ENCODE measurements at regions not wholly inside any gene's neighbourhood (a gene's known extent, or its start where the extent isn't known, plus 50 kb on each side); places are given as distances from the start of the nearest gene placed in this dataset.
A peak's percentile ranks its signal among the peaks of the same experiment; 100 is the strongest.

- no peak overlapping the region for H3K27ac ChIP-seq (ENCODE audit: low read depth in 1 of 2, low read length in 2 of 2)
- intact Hi-C loops (cut with DNase I, micrococcal nuclease), result loop anchor here in 1 of 2 experiments (5.0 kb wide), 2 partner anchors 48 to 338 kb away; no protein-coding TSS in a partner anchor
- H3K4me3 Mint-ChIP-seq, result no peak overlapping the region
Measured at GRCh38 chr13:73948848-73949529, 185.2 kb downstream of the KLF12 start.

GRCh38 chr13:73945871-73946270, 188.3 kb downstream of the KLF12 start:
- no peak for ATAC-seq (ENCODE audit: poor library complexity)
- peaks cover 88% of the 10 kb centered on the region for H3K4me1 Mint-ChIP-seq (ENCODE audit: low read depth)
- peak overlapping the region; percentile 87 for H3K27ac Mint-ChIP-seq
- Histone ChIP-seq H3K36me3 (ENCODE audit: insufficient read depth, low read length) (peaks cover 25% of the 10 kb centered on the region), H3K27ac (ENCODE audit: low read depth in 1 of 2, low read length in 2 of 2) (peak overlapping the region in 1 of 2 donors; percentile 5), H3K4me1 (ENCODE audit: insufficient read depth, low read length) (peaks cover 24% of the 10 kb centered on the region), H3K4me3 (ENCODE audit: low read length) (no peak overlapping the region), H3K9me3 (ENCODE audit: control insufficient read depth in 1 of 2, insufficient read depth in 1 of 2, low read length in 2 of 2) (no peaks in the 10 kb centered on the region), H3K27me3 (ENCODE audit: control insufficient read depth in 1 of 2, insufficient read depth in 2 of 2, low read length in 2 of 2) (no peaks in the 10 kb centered on the region)
- CTCF ChIA-PET, result interaction anchor here (1.1 kb wide), 1 partner anchor 145 kb away, joined by 3 read pairs; no protein-coding TSS in a partner anchor
- TF ChIP-seq CTCF (IDR thresholded peaks at IDR 0.05), result no peak
- POLR2A ChIA-PET, result no interaction called here
- H3K36me3 Mint-ChIP-seq (ENCODE audit: low read depth), result peaks cover 33% of the 10 kb centered on the region
- no peaks in the 10 kb centered on the region for H3K9me3 Mint-ChIP-seq
- no peak for DNase-seq
- H3K4me3 Mint-ChIP-seq, result no peak overlapping the region
- no peaks in the 10 kb centered on the region for H3K27me3 Mint-ChIP-seq
- intact Hi-C loops (cut with DNase I, micrococcal nuclease), result loop anchor here in 1 of 2 experiments (5.0 kb wide), 2 partner anchors 51 to 341 kb away; no protein-coding TSS in a partner anchor

More at GRCh38 chr13:73948848-73949529, 185.2 kb downstream of the KLF12 start:
- Histone ChIP-seq H3K4me3 (ENCODE audit: low read length) (no peak overlapping the region), H3K4me1 (ENCODE audit: insufficient read depth, low read length) (peaks cover 25% of the 10 kb centered on the region), H3K27me3 (ENCODE audit: control insufficient read depth in 1 of 2, insufficient read depth in 2 of 2, low read length in 2 of 2) (no peaks in the 10 kb centered on the region), H3K9me3 (ENCODE audit: control insufficient read depth in 1 of 2, insufficient read depth in 1 of 2, low read length in 2 of 2) (no peaks in the 10 kb centered on the region), H3K36me3 (ENCODE audit: insufficient read depth, low read length) (peaks cover under 1% of the 10 kb centered on the region)
- Mint-ChIP-seq H3K36me3 (ENCODE audit: low read depth) (peaks cover 11% of the 10 kb centered on the region), H3K9me3 (no peaks in the 10 kb centered on the region), H3K4me1 (ENCODE audit: low read depth) (peaks cover 90% of the 10 kb centered on the region), H3K27me3 (no peaks in the 10 kb centered on the region), H3K27ac (peak overlapping the region; percentile 8)
- no peak for ATAC-seq (ENCODE audit: poor library complexity)
- TF ChIP-seq CTCF (IDR thresholded peaks at IDR 0.05), result no peak
- ChIA-PET CTCF (no interaction called here), POLR2A (no interaction called here)
- no peak for DNase-seq

DNA sequence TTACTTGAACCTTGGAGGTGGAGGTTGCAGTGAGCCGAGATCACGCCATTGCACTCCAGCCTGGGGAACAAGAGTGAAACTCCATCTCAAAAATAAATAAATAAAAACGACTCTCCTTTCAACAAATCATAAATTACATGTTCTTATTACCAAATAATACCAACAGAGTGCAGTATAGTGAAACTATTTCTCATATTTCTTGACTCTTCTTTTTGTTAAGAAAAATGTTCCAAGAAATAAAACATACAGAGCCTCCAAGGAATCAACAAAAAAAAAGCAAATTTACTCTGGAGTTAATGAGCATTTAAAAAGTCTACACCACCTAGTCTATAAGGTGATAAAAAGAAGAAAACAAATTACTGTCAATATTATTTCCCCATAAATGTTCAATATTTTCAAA, 188.8 kb downstream of the KLF12 start:
- Mint-ChIP-seq H3K27ac (peak overlapping the region; percentile 87), H3K27me3 (no peaks in the 10 kb centered on the region), H3K9me3 (no peaks in the 10 kb centered on the region), H3K4me1 (ENCODE audit: low read depth) (peaks cover 88% of the 10 kb centered on the region), H3K4me3 (peak overlapping the region; percentile 12), H3K36me3 (ENCODE audit: low read depth) (peaks cover 34% of the 10 kb centered on the region)
- Histone ChIP-seq H3K4me3 (ENCODE audit: low read length) (no peak overlapping the region), H3K36me3 (ENCODE audit: insufficient read depth, low read length) (peaks cover 26% of the 10 kb centered on the region), H3K27me3 (ENCODE audit: control insufficient read depth in 1 of 2, insufficient read depth in 2 of 2, low read length in 2 of 2) (no peaks in the 10 kb centered on the region), H3K27ac (ENCODE audit: low read depth in 1 of 2, low read length in 2 of 2) (no peak overlapping the region), H3K4me1 (ENCODE audit: insufficient read depth, low read length) (peaks cover 22% of the 10 kb centered on the region), H3K9me3 (ENCODE audit: control insufficient read depth in 1 of 2, insufficient read depth in 1 of 2, low read length in 2 of 2) (no peaks in the 10 kb centered on the region)
- no peak for TF ChIP-seq CTCF (IDR thresholded peaks at IDR 0.05)
- ATAC-seq (ENCODE audit: poor library complexity), result no peak
- DNase-seq, result no peak
- ChIA-PET POLR2A (no interaction called here), CTCF (interaction anchor here (0.7 to 1.1 kb wide), 3 partner anchors 145 to 386 kb away, joined by 3 read pairs; no protein-coding TSS in a partner anchor)
- intact Hi-C loops (cut with DNase I, micrococcal nuclease), result loop anchor here in 1 of 2 experiments (5.0 kb wide), 2 partner anchors 52 to 342 kb away; no protein-coding TSS in a partner anchor
